Stimulated activated CD4-positive, alpha-beta T cell treated with anti-CD3 and anti-CD28 coated beads, TNF-alpha, amount 100 ng/mL, for 48 hours (primary cell): ENCODE measurements at regions not wholly inside any gene's neighbourhood (a gene's known extent, or its start where the extent isn't known, plus 50 kb on each side); places are given as distances from the start of the nearest gene placed in this dataset.
"Not testable (repeated sequence)": the region's sequence is repeated elsewhere in the genome, so short reads cannot be mapped to it uniquely, and the experiment has no call there.

Experiments
- DNase-seq, 3 donors: peaks; one replicate each; pipeline ENCODE4 v3.0.0-alpha.2; 2020; ENCODE audit warnings: low read depth in 3 of 3

- no peak for DNase-seq
These were observed 501.4 kb upstream of the RGS6 start for GRCh38 chr14:71430678-71431376.

- no peak for DNase-seq
These were observed 499.7 kb upstream of the RGS6 start for GRCh38 chr14:71432334-71433110.

DNA sequence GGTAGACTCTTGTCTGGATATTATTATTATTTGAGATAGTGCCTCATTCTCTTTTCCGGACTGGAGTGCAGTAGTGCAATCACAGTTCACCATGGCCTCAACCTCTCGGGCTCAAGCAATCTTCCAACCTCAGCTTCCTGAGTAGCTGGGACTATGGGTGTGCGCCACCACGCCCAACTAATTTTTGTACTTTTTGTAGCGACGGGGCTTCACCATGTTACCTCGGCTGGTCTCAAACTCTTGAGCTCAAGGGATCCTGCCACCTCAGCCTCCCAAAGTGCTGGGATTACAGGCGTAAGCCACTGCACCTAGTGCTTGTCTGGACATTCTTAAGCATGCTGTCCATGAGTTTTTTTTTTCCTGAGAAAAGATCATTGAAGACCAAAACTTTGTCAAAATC, 498.9 kb upstream of the RGS6 start:
- DNase-seq: no peak

DNA sequence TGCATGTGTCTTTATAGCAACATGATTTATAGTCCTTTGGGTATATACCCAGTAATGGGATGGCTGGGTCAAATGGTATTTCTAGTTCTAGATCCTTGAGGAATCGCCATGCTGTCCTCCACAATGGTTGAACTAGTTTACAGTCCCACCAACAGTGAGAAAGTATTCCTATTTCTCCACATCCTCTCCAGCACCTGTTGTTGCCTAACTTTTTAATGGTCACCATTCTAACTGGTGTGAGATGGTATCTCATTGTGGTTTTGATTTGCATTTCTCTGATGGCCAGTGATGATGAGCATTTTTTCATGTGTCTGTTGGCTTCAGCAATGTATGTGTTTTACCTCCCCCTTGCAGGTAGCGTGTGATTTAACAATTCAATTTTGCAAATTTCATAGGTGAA, 496.6 kb upstream of the RGS6 start:
- not testable (repeated sequence) for DNase-seq

GRCh38 chr14:71437870-71438269, 494.4 kb upstream of the RGS6 start:
- DNase-seq: no peak

DNA sequence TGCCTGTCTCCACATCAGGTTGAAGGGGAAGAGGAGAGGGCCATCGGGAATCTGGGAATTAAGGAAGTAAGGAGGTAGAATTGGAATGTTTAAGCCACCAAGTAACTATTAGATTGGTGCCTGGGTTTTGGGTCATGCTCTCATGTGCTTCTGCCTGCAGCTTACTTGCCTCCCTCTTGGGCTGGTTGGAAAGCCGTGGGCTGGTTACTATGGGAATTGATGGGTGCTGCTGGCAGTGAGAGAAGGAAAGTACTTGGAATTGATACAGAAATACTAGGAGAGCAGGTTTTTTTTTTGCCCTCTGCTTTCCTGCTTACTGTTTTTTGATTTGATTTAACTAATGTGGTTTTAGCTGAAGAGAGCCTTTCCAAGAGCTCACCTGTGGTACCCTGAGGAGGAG, 493.5 kb upstream of the RGS6 start:
- no peak for DNase-seq

DNA sequence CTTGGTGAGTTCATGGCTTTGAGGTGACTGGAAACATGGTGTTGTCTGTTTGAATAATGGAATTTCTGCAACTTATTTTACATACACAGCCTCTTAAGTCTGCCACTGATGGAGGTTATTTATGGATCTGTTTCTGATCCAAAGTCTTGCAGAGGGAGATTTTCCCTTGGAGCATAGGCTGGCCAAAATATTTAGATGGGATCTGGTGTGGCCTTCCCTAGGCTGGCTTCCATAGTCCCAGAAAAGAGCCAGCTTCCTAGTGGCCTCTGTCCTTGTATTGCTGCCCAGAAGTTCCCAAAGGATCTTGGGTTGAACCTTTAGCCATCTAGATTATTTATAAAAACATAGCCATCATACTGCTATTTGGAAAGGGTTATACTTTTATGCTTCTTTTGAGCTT, 491.1 kb upstream of the RGS6 start:
- DNase-seq: no peak

GRCh38 chr14:71444030-71444822, 488.0 kb upstream of the RGS6 start:
- no peak for DNase-seq

GRCh38 chr14:71448431-71449315, 483.6 kb upstream of the RGS6 start:
- no peak for DNase-seq

DNA sequence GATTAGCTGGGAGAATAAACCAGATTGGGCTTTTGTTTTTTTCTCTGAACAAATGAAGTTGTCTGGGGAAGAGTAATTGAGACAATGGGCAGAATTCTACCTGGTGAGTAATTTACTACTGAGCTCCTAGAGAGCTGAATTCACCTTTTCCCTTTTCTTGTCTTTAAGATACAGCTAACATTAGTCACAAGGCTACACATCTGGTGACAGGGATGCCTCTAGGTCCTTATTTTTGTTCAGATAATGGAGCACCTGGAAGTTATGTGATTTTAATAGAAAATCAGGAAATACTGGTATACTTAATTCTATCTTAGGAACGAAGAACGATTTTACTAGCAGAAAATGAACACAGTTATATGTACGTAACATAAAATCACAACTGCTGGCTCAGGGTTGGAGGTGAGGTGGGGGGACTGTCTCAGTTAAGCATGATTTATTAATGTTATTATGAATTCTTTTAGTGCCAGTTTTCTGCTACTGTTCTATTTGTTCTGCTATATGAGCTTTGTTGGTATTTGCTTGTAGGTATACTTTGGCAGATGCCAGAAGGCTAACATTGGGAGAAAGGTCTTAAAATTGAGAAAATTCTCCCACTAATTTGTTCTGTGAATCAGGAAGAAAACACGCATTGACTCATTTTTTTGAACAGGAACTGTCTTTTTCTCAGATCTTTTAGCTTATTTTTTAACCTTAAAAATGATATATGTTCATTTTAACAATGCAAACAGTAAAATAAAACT, 482.7 kb upstream of the RGS6 start:
- no peak for DNase-seq

DNA sequence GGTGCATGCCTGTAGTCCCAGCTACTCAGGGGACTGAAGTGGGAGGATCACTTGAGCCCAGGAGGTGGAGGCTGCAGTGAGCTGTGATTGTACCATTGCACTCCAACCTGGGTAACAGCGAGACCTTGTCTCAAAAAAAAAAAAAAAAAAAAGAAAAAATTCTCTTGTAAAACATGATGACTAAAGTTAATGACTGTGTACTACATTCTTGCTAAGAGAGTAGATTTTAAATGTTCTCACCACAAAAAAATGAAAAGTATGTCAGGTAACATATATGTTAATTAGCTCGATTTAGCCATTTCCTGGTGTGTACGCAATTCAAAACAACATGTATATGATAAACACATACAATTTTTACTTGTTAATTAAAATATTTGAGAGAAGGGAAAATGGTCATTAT, 480.7 kb upstream of the RGS6 start:
- DNase-seq: no peak

- no peak for DNase-seq
These were observed 479.7 kb upstream of the RGS6 start for GRCh38 chr14:71452539-71452938.

GRCh38 chr14:71452987-71453386, 479.2 kb upstream of the RGS6 start:
- DNase-seq: no peak

DNA sequence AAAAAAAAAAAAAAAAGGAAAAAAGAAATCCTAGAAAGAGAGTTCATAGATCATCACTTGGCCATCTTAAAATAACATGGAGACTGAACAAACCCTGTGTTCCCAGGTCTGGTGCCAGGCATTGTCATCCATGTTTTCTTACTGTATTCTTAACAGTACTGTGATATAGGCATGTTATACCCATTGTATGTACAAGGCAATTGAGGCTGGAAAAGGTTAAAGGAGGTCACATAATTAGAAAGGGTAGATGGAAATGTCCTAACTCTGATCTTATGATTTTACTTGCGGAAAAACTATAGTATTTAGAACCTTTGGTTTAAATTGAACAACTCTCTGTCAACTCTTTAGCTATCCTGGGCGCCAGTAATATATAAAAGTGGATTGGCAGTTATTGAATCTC, 478.2 kb upstream of the RGS6 start:
- DNase-seq: no peak

- DNase-seq: no peak
These were observed 477.5 kb upstream of the RGS6 start for GRCh38 chr14:71454513-71455332.

GRCh38 chr14:71460091-71460490, 472.1 kb upstream of the RGS6 start:
- no peak for DNase-seq

DNA sequence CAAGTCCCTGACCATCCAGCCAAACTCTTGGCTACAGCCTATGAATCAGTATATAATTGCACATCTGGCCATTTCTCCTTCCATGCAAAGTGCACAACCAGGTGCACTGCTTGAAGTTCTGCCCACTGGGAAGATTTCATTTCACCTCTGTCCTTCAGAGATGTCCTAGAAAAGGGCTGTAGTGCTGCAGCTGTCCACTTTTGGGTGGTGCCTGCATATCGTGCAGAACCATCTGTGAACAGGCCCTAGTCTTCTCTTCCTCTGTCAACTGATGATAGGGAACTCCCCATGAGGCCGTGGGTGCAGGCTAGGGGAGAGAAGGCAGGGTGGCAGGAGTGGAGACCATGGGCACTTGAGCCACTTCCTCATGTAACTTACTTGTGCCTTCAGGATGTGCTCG, 470.6 kb upstream of the RGS6 start:
- not testable (repeated sequence) for DNase-seq

DNA sequence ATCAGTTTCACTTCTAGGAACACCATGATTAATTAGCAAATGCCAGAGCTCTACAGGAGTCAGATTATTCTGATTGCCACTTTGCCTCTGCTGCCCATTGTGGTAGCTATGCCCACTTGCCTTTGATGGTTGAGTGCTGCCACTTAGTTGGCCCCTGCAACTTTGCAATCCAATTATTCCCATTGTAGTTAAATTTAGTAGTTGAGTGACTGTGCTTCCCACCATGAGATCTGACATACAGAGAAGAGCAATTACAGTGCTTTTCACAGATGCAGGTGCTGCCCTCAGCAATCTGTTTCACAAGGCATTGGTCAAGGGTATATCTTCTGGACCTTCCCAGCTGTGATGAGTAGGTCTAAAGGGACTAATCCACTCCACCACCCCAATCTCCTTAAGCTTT, 468.4 kb upstream of the RGS6 start:
- DNase-seq: no peak

DNA sequence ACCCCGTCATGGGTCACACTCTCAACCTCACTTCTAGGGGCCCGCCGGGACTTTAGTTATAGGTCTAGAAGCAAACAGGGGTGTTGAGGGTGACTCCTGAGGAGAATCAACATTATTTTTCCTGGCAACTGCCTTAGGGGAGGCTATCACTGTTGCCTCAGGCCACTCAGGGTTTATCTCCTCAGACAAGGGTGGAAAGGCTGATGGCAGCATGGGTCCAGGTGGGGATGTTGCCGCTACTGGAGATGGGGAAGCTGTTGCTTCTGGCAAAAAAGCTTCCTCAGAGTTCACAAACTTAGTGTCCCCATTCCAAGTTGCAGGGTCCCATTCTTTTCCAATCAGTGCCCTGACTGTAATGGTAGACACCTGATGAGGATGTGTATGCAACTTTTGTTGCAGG, 467.4 kb upstream of the RGS6 start:
- DNase-seq: no peak

GRCh38 chr14:71465316-71465715, 466.9 kb upstream of the RGS6 start:
- DNase-seq: no peak
